ENCODE measurements at regions not wholly inside any gene's neighbourhood (a gene's known extent, or its start where the extent isn't known, plus 50 kb on each side); places are given as distances from the start of the nearest gene placed in this dataset.

- TF ChIP-seq CTCF (conservative IDR thresholded peaks at IDR 0.05; ENCODE audit: low read depth, low read length) (no peak), EZH2 (IDR thresholded peaks at IDR 0.05; ENCODE audit: low read length, unreplicated experiment) (no peak), EZH2phosphoT487 (IDR thresholded peaks at IDR 0.05; ENCODE audit: borderline replicate concordance, low read length) (no peak)
Observed at GRCh38 chr2:19494241-19494640, 135.8 kb upstream of the OSR1 start.

Measured in PC-3 (cell line).